Right atrium auricular region (tissue), 2 donors: ENCODE measurements at regions not wholly inside any gene's neighbourhood (a gene's known extent, or its start where the extent isn't known, plus 50 kb on each side); places are given as distances from the start of the nearest gene placed in this dataset.

Experiments
- DNase-seq: peaks from one replicate; pipeline ENCODE4 v3.0.0-alpha.2; 2019; ENCODE audit warnings: low spot score
- H3K27ac ChIP-seq, 2 donors: fragments of 200-600 bp; sonication (generic); 1 replicate in 1 of 2; 2 replicates in 1 of 2; pipeline ENCODE4 v1.5.1; 2016 to 2019
- H3K27me3 ChIP-seq, 2 donors: fragments of 200-600 bp; sonication (generic); one replicate each; pipeline versions ENCODE4 v1.5.1 to v1.6.0; 2017 to 2019
- H3K36me3 ChIP-seq: fragments of 200-600 bp; sonication (generic); one replicate; pipeline ENCODE4 v1.5.1; 2016
- H3K4me1 ChIP-seq, 2 donors: fragments of 200-600 bp; sonication (generic); one replicate each; pipeline versions ENCODE4 v1.5.1 to v1.6.0; 2017 to 2019
- H3K4me3 ChIP-seq, 2 donors: fragments of 200-600 bp; sonication (generic); 1 replicate in 1 of 2; 2 replicates in 1 of 2; pipeline ENCODE4 v1.5.1; 2017 to 2019; ENCODE audit warnings: mild to moderate bottlenecking in 1 of 2, moderate library complexity in 1 of 2
- H3K9me3 ChIP-seq, 2 donors: fragments of 200-600 bp; sonication (generic); one replicate each; pipeline ENCODE4 v1.5.1; 2019
- CTCF ChIP-seq, 2 donors: fragments of 200-600 bp; sonication (generic); IDR thresholded peaks; one replicate each; pipeline ENCODE4 v1.5.1; 2019; ENCODE audit warnings: antibody characterized with exemption in 2 of 2

GRCh38 chr15:70291305-70292075 lies 193.8 kb upstream of the TLE3 start:
- no peak overlapping the region for H3K4me3 ChIP-seq
- H3K36me3 ChIP-seq = no peaks in the 10 kb centered on the region
- no peak for DNase-seq
- H3K4me1 ChIP-seq = no peaks in the 10 kb centered on the region
- TF ChIP-seq CTCF (IDR thresholded peaks at IDR 0.05) = no peak
- no peaks in the 10 kb centered on the region for H3K27me3 ChIP-seq
- no peak overlapping the region for H3K27ac ChIP-seq
- no peaks in the 10 kb centered on the region for H3K9me3 ChIP-seq

- no peaks in the 10 kb centered on the region for H3K9me3 ChIP-seq
- no peak overlapping the region for H3K27ac ChIP-seq
- H3K4me1 ChIP-seq = no peaks in the 10 kb centered on the region
- TF ChIP-seq CTCF (IDR thresholded peaks at IDR 0.05) = no peak
- no peak overlapping the region for H3K4me3 ChIP-seq
- no peaks in the 10 kb centered on the region for H3K36me3 ChIP-seq
- no peak for DNase-seq
- H3K27me3 ChIP-seq = no peaks in the 10 kb centered on the region
Observed at GRCh38 chr15:70290708-70291107, 193.0 kb upstream of the TLE3 start.

- TF ChIP-seq CTCF (IDR thresholded peaks at IDR 0.05) = no peak
- Histone ChIP-seq H3K4me3 (no peak overlapping the region), H3K27me3 (no peaks in the 10 kb centered on the region), H3K9me3 (no peaks in the 10 kb centered on the region), H3K4me1 (peaks cover 0 to 5% of the 10 kb centered on the region in 2 donors), H3K27ac (no peak overlapping the region), H3K36me3 (no peaks in the 10 kb centered on the region)
- no peak for DNase-seq
Observed at GRCh38 chr15:70289191-70289955, 191.7 kb upstream of the TLE3 start.

GRCh38 chr15:70286113-70286806 lies 188.5 kb upstream of the TLE3 start:
- no peak for TF ChIP-seq CTCF (IDR thresholded peaks at IDR 0.05)
- Histone ChIP-seq H3K9me3 (no peaks in the 10 kb centered on the region), H3K27me3 (no peaks in the 10 kb centered on the region), H3K4me1 (peaks cover 0 to 12% of the 10 kb centered on the region in 2 donors), H3K27ac (no peak overlapping the region), H3K4me3 (no peak overlapping the region), H3K36me3 (no peaks in the 10 kb centered on the region)
- DNase-seq = no peak

GRCh38 chr15:70284438-70285214 lies 186.9 kb upstream of the TLE3 start:
- no peak for DNase-seq
- Histone ChIP-seq H3K36me3 (no peaks in the 10 kb centered on the region), H3K4me3 (no peak overlapping the region), H3K27me3 (no peaks in the 10 kb centered on the region), H3K27ac (no peak overlapping the region), H3K4me1 (peaks cover 0 to 12% of the 10 kb centered on the region in 2 donors), H3K9me3 (no peaks in the 10 kb centered on the region)
- TF ChIP-seq CTCF (IDR thresholded peaks at IDR 0.05) = no peak
